ENCODE measurements at regions not wholly inside any gene's neighbourhood (a gene's known extent, or its start where the extent isn't known, plus 50 kb on each side); places are given as distances from the start of the nearest gene placed in this dataset.

DNA sequence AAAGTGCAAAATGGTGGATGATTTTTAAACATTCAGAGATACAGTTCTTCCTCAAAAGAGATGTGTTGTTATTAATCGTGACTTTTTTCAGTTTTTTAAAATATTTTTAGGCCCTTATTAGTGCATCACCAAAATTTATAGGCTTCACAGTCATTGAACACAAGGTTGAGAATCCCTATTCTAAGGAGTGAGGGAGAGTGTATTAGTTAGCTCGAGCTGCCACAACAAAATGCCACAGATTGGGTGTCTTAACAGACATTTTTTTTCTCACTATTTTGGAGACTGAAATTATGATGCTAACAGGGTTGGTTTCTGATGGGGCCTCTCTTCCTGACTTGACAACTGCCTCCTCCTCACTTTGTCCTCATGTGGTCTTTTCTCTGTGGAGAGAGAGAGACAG lies 145.9 kb upstream of the TPRG1 start:
- TF ChIP-seq POLR2A (IDR thresholded peaks at IDR 0.05) (no peak), POLR2AphosphoS5 (IDR thresholded peaks at IDR 0.05) (no peak)
- TF ChIP-seq, protein P1, sequence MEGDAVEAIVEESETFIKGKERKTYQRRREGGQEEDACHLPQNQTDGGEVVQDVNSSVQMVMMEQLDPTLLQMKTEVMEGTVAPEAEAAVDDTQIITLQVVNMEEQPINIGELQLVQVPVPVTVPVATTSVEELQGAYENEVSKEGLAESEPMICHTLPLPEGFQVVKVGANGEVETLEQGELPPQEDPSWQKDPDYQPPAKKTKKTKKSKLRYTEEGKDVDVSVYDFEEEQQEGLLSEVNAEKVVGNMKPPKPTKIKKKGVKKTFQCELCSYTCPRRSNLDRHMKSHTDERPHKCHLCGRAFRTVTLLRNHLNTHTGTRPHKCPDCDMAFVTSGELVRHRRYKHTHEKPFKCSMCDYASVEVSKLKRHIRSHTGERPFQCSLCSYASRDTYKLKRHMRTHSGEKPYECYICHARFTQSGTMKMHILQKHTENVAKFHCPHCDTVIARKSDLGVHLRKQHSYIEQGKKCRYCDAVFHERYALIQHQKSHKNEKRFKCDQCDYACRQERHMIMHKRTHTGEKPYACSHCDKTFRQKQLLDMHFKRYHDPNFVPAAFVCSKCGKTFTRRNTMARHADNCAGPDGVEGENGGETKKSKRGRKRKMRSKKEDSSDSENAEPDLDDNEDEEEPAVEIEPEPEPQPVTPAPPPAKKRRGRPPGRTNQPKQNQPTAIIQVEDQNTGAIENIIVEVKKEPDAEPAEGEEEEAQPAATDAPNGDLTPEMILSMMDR (IDR thresholded peaks at IDR 0.05): no peak
